Thyroid gland (tissue), 4 donors: ENCODE measurements at regions not wholly inside any gene's neighbourhood (a gene's known extent, or its start where the extent isn't known, plus 50 kb on each side); places are given as distances from the start of the nearest gene placed in this dataset.

ENCODE experiments used
- CTCF ChIP-seq, 6 experiments: fragments of 200-600 bp in 3 of 6; fragments of 450-650 bp in 3 of 6; sonication (generic) in 3 of 6; IDR thresholded peaks; one replicate each; pipeline ENCODE4 v1.5.1; 2016 to 2019; ENCODE audit warnings: antibody characterized with exemption in 6 of 6, mild to moderate bottlenecking in 2 of 6, inconsistent platforms in 1 of 6, moderate library complexity in 1 of 6
- POLR2A ChIP-seq, 2 donors: fragments of 450-650 bp; IDR thresholded peaks; one replicate each; pipeline ENCODE4 v1.6.1; 2017; ENCODE audit warnings: antibody characterized with exemption in 2 of 2, mild to moderate bottlenecking in 2 of 2, moderate library complexity in 1 of 2

GRCh38 chr21:38725196-38726157 lies 80.3 kb upstream of the ETS2 start:
- TF ChIP-seq CTCF (IDR thresholded peaks at IDR 0.05) (no peak), POLR2A (IDR thresholded peaks at IDR 0.05) (no peak)
